HG03175 (cell line): ENCODE measurements at regions not wholly inside any gene's neighbourhood (a gene's known extent, or its start where the extent isn't known, plus 50 kb on each side); places are given as distances from the start of the nearest gene placed in this dataset.

Experiments used
- ATAC-seq: cut with Tn5 transposase; IDR thresholded peaks from one replicate; pipeline ENCODE4 v1.9.1; 2021; ENCODE audit warnings: mild to moderate bottlenecking, moderate library complexity; ENCODE audit not compliant: unreplicated experiment

GRCh38 chr11:115961159-115962003 lies 457.2 kb upstream of the CADM1 start:
- ATAC-seq = no peak

- ATAC-seq = no peak
Measured at GRCh38 chr11:115959081-115959486, 454.9 kb upstream of the CADM1 start.

GRCh38 chr11:115958089-115959000 lies 454.1 kb upstream of the CADM1 start:
- no peak for ATAC-seq

GRCh38 chr11:115955803-115956202 lies 451.6 kb upstream of the CADM1 start:
- ATAC-seq = no peak

GRCh38 chr11:115950660-115951059 lies 446.4 kb upstream of the CADM1 start:
- no peak for ATAC-seq

GRCh38 chr11:115944596-115944995 lies 440.4 kb upstream of the CADM1 start:
- ATAC-seq = no peak

GRCh38 chr11:115942011-115942410 lies 437.8 kb upstream of the CADM1 start:
- ATAC-seq = no peak

GRCh38 chr11:115941481-115941993 lies 437.3 kb upstream of the CADM1 start:
- ATAC-seq = no peak

GRCh38 chr11:115941044-115941443 lies 436.8 kb upstream of the CADM1 start:
- ATAC-seq = no peak

- peak; percentile 61 for ATAC-seq
Measured at GRCh38 chr11:115939731-115940421, 435.7 kb upstream of the CADM1 start.

- no peak for ATAC-seq
Measured at GRCh38 chr11:115939104-115939730, 435.0 kb upstream of the CADM1 start.

GRCh38 chr11:115933564-115933963 lies 429.3 kb upstream of the CADM1 start:
- no peak for ATAC-seq

- ATAC-seq = no peak
Measured at GRCh38 chr11:115931548-115932083, 427.4 kb upstream of the CADM1 start.

GRCh38 chr11:115930886-115931547 lies 426.8 kb upstream of the CADM1 start:
- ATAC-seq = peak; percentile 61

- peak; percentile 32 for ATAC-seq
Measured at GRCh38 chr11:115930291-115930690, 426.1 kb upstream of the CADM1 start.

- ATAC-seq = peak; percentile 27
Measured at GRCh38 chr11:115929618-115930129, 425.5 kb upstream of the CADM1 start.

GRCh38 chr11:115928811-115929210 lies 424.6 kb upstream of the CADM1 start:
- no peak for ATAC-seq

GRCh38 chr11:115927823-115928329 lies 423.7 kb upstream of the CADM1 start:
- peak; percentile 38 for ATAC-seq

GRCh38 chr11:115926601-115927000 lies 422.4 kb upstream of the CADM1 start:
- no peak for ATAC-seq
